HL-60 (cell line): ENCODE measurements at regions not wholly inside any gene's neighbourhood (a gene's known extent, or its start where the extent isn't known, plus 50 kb on each side); places are given as distances from the start of the nearest gene placed in this dataset.

Experiments used
- DNase-seq, 2 experiments: peaks; one replicate each; pipeline ENCODE4 v3.0.0-alpha.2; 2010 to 2020; ENCODE audit warnings: low read depth in 1 of 2, low spot score in 1 of 2
- H3K27ac ChIP-seq: fragments of 250-450 bp; sonication (Bioruptor Pico); replicated peaks from 2 replicates; pipeline ENCODE4 v1.5.1; 2020; ENCODE audit warnings: mild to moderate bottlenecking, moderate library complexity
- H3K27me3 ChIP-seq: fragments of 250-450 bp; sonication (Bioruptor Pico); 2 replicates; pipeline ENCODE4 v1.5.1; 2021; ENCODE audit warnings: mild to moderate bottlenecking, moderate library complexity; ENCODE audit not compliant: insufficient read depth, poor library complexity, severe bottlenecking
- H3K4me3 ChIP-seq: replicated peaks from 2 replicates; pipeline ENCODE4 v1.5.1; 2011; ENCODE audit warnings: mild to moderate bottlenecking, control low read depth, low read length; ENCODE audit not compliant: insufficient read depth
- CTCF ChIP-seq: IDR thresholded peaks from one replicate; pipeline ENCODE4 v1.5.1; 2011; ENCODE audit warnings: low read length, control low read depth, inconsistent platforms; ENCODE audit not compliant: insufficient read depth
- GABPA ChIP-seq: IDR thresholded peaks from 2 replicates; pipeline ENCODE4 v1.6.1; 2012; ENCODE audit warnings: low read depth
- POLR2AphosphoS5 ChIP-seq: IDR thresholded peaks from 2 replicates; pipeline ENCODE4 v1.6.1; 2012; ENCODE audit warnings: low read depth
- REST ChIP-seq: IDR thresholded peaks from 2 replicates; pipeline ENCODE4 v1.6.1; 2012; ENCODE audit warnings: low read depth; ENCODE audit not compliant: insufficient replicate concordance
- SPI1 ChIP-seq: IDR thresholded peaks from 2 replicates; pipeline ENCODE4 v1.6.1; 2012; ENCODE audit warnings: low read depth, mild to moderate bottlenecking, borderline replicate concordance

DNA sequence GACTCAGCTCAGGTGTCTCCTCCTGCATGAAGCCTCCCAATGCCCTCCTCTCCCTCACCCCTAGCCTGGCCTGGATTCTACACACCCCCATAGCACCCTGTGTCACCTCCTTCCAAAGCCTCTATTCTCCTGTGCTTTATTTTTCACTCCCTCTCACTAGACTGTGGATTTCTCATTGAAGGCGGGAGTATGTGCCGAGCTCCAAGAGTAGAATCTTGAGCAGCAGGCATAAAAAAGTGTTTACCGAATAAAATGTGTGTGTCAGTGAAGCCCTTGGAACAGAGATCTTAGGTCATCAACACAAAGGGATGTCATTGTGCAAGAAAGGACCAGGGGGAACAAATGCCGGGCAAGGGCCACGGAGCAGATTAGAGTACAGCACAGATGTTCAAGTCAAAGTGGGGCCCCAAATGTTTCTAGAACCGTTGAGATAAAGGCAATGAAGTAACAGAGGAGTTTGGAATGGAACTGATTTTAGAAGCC is 106.1 kb upstream of the TMEM170B start:
- no peak overlapping the region for H3K27ac ChIP-seq
- no peak overlapping the region for H3K4me3 ChIP-seq
- no peaks in the 10 kb centered on the region for H3K27me3 ChIP-seq
- DNase-seq = no peak
- TF ChIP-seq POLR2AphosphoS5 (no peak), GABPA (no peak), CTCF (no peak), REST (no peak), SPI1 (no peak)

DNA sequence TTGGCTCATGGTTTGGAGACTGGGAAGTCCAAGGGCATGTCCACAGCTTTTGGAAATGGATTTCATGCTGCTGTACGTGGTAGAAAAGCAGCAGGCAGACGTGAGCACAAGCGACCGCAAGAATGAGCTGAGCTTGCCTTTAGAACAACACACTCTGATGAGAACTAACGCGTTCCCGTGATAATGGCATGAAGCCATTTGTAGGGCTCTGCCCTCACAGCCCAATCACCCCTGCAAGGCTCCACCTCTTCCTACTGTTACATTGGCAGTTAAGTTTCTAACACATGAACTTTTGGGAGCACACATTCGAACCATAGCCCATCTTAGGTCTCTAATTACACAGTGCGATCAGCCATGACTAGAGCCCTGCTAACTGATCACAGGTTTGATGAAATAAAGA is 107.5 kb upstream of the TMEM170B start:
- no peak for DNase-seq
- H3K27me3 ChIP-seq = no peaks in the 10 kb centered on the region
- H3K27ac ChIP-seq = no peak overlapping the region
- TF ChIP-seq GABPA (no peak), REST (no peak), SPI1 (no peak), POLR2AphosphoS5 (no peak), CTCF (no peak)
- H3K4me3 ChIP-seq = no peak overlapping the region

DNA sequence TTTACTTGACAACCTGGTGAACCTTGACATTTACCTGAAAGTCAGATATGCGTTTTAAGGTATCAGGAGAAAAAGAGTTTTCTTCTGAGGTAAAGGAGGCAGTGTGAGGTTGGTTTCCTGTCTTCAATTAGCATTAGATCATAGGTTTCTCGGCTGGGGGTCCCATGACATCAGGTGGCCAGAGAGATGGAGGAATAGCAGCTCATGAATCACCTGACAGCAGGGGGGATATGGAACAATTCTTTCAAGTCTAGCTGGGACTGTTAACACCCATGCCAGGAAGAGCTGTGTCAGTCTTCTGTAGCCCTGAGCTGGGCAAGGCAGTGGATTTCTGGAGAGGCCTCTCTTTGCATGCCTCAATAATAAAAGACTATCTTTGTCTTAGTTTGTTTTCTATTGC is 108.0 kb upstream of the TMEM170B start:
- no peak overlapping the region for H3K27ac ChIP-seq
- no peak for DNase-seq
- no peaks in the 10 kb centered on the region for H3K27me3 ChIP-seq
- TF ChIP-seq REST (no peak), POLR2AphosphoS5 (no peak), GABPA (no peak), SPI1 (no peak), CTCF (no peak)
- H3K4me3 ChIP-seq = no peak overlapping the region
